ENCODE measurements at regions not wholly inside any gene's neighbourhood (a gene's known extent, or its start where the extent isn't known, plus 50 kb on each side); places are given as distances from the start of the nearest gene placed in this dataset.
A peak's percentile ranks its signal among the peaks of the same experiment; 100 is the strongest.
"Not testable (repeated sequence)": the region's sequence is repeated elsewhere in the genome, so short reads cannot be mapped to it uniquely, and the experiment has no call there.

DNA sequence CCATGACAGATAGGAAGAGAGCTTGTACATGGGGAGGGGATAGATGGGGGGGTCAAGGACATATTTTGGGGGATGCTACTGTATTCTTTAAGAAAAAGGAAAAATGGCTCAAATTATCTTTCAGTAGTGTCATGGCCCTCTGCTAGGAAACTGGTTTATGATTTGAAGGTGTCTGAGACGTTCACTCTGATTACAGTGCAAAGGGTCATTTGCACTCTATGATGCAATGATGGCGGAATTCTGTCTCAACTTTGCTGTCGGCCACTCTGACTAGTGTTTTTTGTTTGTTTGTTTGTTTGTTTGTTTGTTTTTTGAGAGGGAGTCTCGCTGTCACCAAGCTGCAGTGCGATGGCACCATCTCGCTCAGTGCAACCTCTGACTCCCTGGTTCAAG, 180.0 kb downstream of the SOX4 start:
- no peak for DNase-seq

DNA sequence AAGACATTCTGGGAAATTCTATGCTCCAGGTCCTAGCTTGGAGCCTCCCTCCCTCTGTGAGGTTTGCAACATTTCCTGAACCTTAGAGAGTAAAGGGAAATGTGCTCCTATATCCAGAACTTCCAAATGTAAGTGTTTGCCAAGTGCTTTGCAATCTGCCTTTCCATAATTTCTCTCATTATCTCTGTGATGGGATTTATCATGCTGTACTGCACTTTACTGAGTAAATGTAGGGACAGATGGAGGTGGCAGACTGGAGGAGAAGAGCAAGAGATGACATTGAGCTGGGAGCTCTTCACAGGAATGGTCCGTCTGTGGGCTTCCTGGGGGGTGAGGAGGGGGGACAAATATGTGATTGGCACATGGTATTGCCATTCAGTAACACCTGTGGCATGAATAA, 184.3 kb downstream of the SOX4 start:
- no peak for DNase-seq

DNA sequence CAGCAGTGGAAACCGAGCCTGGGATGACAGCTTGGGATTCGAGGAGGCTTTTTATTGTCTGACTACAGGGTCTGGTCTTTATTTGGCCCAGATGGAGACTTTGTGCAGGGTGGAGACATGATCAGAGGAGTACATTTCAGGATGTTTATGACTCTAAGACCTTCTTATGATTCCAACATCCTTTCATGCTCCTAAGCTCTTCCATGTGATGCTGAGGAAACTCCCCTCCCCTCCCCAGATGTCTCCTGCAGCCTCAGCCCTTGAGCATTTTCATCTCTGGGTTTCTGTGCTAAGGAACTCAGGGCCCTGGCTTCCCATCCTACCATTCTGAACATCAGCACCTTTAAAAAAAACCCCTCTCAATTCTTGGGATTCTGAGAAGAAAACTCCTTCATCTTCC, 186.6 kb downstream of the SOX4 start:
- peak; percentile 29 for DNase-seq

DNA sequence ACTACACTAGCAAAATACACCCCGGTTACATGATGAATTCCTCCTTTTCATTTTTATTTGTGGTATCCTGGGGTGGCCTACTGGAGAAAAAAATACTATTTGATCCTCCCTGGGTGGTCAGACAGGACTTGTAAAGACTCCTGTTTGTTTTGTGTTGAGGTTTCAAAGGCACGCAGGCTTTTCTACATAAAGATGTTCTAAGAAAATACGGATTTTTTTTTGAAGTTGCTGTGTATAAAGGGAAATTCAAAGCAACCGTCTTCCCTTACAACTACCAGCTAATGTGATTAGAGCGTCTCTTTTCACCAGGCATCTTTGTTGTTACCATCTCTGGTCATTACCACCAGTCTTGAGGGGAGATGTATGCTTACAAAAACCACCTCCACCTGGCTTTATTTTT, 187.1 kb downstream of the SOX4 start:
- DNase-seq, result no peak

DNA sequence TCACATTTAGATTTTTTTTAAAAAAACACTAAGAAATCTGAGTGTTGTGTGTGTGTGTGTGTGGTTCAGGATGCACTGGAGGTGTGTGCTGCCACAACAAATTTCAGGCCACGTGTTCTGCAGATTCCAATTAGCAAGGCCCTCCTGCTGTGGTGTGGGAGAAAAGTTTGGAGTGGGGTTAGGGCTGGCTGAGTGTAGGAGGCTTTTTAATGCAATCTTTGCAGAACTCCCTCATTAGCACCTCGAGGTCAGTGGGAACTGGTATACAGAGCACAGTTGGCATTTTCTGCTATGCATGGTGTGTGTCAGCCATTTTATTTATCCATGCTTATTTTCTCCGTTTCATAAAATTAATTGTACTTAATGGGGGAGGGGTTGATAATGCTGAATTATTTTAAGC, 187.6 kb downstream of the SOX4 start:
- peak; percentile 86 for DNase-seq

DNA sequence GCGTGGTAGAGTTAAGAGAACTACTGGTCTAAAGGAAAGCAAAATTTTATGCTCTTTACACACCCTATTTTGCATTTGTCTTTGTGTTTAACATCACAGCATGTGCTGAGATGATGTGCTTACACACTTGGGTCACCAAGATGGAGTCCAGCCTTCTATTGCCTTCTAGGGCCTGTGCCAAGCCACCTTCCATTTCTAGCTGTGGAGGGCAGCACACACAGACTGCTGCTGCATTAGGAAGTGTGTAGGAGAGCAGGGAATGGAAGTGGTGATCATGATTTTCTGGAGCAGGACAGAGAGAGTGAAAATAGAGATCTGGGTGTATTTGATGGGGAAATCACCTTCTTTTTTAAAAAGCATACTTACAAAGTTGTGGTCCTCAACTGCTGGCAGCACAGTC, 191.6 kb downstream of the SOX4 start:
- DNase-seq, result no peak

DNA sequence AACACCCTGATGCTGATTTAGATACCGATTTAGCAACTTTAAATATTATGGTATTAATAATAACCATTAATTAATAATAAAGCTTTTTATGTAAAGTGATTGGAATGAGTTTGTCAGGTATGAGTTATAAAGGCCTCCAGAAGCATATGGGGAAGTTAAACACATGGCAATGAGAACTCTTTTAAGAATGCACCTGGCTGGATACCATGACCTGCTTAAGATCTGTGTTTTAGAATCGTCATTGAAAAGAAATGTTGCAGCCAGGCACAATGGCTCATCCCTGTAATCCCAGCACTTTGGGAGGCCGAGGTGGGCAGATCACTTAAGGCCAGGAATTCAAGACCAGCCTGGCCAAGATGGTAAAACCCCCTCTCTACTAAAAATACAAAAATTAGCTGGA, 197.5 kb downstream of the SOX4 start:
- no peak for DNase-seq

DNA sequence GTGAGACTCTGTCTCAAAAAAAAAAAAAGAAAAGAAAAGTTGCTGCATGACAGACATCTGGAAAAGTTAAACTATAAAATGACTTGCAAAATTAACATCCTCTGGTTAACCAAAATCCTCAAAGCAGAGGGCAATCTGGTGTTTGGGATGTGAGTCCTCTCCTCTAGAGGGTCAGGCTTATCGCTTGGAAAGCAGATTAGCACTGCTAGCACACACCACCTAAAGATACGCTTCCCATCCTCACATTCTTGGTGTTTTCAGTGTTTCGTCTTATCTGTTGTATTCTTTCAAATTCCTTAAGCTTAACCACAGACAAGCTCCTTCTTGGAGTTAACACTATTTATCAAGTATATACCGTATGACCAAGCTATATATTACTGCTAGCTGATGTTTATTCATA, 198.0 kb downstream of the SOX4 start:
- DNase-seq, result no peak

DNA sequence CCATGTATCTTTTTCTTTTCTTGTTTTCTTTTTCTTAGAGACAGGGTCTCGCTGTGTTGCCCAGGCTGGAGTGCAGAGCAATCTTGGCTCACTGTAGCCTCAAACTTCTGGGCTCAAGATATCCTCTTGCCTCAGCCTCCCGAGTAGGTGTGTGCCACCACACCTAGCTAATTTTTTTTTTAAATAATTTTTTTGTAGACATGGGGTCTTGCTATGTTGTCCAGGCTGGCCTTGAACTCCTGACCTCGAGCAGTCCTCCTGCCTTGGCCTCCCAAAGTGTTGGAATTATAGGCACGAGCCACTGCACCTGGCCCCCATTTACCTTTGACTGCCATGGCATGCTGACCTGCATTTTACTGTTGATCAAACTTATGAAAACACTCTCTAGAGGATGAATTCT, 198.6 kb downstream of the SOX4 start:
- no peak for DNase-seq

DNA sequence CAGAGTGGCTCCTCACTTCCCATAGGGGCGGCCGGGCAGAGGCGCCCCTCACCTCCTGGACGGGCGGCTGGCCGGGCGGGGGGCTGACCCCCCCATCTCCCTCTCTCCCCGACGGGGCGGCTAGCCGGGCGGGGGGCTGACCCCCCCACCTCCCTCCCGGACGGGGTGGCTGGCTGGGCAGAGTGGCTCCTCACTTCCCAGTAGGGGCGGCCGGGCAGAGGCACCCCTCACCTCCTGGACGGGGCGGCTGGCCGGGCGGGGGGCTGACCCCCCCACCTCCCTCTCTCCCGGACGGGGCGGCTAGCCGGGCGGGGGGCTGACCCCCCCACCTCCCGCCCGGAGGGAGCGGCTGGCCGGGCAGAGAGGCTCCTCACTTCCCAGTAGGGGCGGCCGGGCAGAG, 203.4 kb downstream of the SOX4 start:
- DNase-seq, result not testable (repeated sequence)

DNA sequence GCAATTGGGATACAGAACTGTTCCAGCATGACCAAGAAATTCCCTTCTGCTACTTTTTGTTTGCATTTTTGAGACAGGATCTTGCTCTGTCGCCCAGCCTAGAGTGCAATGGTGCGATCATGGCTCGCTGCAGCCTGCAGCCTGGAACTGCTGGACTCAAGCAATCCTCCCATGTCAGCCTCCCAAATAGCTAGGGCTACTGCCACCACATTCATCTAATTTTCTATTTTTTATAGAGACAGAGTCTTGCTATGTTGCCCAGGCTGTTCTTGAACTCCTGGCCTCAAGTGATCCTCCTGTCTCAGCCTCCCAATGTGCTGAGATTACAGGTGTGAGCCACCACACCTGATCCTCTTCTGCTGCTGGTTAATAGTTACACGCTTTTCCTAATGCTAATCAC, 204.9 kb downstream of the SOX4 start:
- DNase-seq, result no peak

DNA sequence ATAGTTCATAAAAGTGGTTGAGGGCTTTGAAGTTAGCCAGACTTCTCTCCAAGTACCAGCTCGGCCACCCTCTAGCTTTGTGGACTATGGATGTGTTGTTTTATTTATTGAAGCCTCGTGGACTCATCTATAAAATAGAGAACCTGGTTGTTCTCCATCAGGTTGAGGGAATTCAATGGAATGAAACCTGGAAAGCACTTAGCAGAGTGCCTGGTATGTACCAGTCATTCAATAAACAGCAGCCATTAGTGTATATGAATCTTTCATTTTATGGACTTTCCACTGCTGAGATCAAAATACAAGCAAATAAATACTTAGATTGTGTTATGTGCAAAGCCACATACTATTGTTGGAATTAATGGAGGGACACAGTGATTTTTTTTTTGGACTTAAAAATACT, 206.8 kb downstream of the SOX4 start:
- no peak for DNase-seq

DNA sequence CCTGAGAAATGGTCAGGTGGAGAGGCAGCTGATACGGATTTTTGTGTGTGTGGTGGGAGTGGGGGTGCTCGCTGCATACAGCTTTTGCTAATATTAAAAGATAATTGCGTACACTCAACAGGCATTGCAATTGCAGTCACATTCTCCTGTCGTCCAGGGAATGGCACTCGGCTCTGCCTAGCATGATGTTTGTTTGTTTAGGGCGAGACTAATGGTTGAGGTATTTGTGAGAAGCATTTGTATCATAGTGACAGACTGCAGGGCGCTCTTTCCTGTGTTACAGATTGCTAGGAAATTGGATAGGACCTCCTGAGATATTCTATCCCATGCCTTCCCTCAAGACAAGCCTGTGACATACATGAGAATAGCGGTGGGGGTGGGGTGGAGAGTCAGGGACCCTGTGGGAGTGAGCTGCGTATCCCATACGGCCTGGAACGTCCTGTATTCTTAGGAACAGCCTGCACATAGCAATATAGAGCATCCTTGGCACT, 207.4 kb downstream of the SOX4 start:
- DNase-seq, result peak; percentile 28

DNA sequence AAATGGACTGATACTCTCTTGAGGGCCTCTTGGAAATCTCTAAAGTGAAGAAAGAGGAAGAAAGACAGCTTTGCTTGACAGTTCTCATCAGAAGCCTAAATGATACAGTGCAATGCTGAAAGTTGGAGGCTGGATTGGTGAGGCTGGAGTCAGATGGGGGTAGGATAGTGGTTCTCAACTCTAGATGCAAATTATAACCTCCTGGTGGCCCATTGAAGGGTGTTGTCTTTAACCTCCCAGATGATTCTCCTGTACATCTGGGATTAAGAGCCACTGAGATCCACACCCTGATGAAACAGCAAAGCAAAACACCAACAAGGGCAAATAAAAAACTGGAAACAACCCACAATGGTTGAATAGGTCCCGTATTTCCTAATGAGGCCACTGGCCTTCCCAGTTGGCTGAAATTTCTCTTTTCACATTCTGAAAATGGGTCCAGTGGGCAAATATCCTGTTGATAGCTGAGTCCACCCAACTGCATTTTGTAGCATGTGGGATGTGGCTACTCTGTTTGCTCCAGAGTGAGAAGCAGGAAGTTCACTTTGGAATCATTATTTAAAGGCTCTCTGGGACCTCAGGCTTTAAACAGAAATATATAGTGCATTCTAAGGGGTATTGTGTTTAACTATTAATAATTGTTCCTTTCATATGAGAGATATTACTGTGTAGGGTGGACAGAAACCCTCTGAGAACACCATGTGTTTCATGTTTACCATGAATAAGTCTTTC, 208.1 kb downstream of the SOX4 start:
- DNase-seq, result no peak

DNA sequence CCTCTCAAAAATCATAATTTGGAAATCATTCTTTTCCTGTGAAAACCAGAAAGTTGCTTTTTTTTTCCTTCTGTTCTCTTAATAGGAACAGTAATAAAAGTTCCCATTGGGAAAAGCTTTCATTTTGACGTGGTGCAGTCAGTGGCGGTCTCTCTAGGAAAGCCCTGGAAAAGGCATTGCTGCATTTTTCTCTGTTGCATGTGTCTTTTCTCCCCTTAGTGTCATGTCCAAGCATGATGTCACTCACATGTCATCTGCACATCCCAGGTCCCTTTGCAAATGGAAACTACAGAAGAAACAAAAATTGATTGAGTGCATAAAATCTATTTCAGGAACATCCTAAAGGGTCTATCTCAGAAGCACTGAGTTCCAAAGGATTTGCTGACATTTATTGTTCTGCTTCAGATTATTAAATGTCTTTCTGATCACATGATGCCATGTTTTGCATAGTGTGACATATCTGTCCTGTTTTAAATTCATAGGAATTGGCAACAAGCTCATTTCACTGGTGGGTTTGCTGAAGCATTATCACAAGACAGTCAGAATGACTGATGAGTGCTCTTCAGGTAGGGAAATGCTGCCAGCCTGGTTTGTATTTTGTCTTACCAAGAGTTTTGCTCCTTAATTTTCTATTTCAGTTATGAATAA, 208.7 kb downstream of the SOX4 start:
- no peak for DNase-seq

DNA sequence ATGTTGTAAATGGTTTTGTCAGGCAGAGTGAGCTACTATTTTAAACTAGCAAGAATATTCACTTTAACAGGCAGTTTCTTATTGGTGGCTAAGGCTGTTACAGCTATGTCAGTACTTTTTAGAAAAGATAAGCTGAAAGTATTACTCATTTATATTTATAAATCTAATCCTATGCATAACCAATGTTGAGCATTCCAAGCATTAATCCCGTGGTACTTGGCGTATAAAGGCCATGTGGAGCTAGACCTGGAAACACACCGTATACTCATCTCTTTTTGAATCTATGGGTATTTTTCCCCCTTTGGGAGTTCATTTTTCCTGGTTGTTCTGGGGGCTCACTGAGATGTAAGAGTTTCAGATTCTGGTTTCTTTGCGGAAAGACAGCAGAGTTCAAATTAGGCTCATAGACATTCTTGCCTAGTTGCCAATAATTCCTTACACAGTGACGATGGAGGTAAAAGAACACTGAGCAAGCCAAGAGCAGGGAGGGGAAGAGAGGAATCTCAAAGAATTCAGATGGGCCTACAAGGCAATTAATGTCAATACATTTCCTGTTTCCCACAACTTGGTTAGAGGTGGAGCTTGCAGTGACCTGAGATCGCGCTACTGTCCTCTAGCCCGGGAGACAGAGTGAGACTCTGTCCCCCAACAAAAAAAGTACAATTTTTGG, 211.5 kb downstream of the SOX4 start:
- no peak for DNase-seq

DNA sequence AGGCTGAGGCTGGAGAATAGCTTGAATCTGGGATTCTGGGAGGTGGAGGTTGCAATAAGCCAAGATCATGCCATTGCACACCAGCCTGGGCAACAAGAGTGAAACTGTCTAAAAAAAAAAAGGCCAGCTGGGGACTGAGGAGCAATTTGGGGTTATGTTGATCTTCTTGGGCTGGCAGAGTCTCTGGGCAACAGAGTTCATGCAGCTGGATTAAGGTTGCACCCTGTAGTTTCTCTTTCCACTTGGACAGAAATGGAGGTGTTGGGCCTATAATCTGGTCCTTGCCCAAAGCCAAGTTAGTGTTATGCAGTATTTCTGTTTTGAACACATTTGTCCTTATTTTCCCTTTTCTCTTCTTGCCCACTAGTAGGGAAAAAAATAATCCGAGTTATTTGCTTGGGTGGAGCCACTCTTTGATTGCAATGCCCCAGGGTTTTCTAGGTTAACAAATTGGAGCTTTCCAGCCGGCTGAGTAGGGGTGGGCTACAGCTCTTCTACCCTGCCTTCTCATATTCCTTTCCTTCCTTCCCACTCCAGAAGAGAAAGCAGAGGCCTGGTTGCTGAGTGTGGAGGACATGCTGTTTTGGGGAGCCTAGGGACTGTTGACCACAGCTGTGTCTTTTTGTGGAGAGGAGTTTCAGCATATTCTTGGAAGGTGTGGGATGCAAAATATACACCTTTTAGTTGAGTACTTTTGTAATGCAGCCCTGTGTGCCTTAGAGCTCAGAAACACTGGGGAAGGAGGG, 213.9 kb downstream of the SOX4 start:
- DNase-seq, result no peak

DNA sequence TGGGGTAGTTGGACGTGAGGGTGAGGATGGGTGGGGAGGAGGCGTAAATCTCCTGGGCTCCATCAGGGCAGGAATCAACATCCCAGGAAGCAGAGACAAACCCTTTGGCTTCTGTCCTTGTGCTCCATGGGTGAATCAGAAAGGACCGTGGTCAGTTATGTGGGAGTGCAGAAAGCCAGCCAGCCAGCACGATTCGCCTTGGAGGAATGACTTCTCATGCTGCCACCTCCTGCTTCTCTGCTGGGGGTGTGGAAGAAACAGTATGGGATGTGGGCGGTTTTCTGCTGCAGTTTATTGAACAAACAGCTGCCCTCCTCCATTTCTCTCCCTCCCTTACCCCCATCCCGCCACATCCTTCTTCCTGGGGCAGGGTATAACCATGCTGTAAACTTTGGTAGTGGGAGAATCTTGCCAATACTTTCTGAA, 214.5 kb downstream of the SOX4 start:
- DNase-seq, result no peak

DNA sequence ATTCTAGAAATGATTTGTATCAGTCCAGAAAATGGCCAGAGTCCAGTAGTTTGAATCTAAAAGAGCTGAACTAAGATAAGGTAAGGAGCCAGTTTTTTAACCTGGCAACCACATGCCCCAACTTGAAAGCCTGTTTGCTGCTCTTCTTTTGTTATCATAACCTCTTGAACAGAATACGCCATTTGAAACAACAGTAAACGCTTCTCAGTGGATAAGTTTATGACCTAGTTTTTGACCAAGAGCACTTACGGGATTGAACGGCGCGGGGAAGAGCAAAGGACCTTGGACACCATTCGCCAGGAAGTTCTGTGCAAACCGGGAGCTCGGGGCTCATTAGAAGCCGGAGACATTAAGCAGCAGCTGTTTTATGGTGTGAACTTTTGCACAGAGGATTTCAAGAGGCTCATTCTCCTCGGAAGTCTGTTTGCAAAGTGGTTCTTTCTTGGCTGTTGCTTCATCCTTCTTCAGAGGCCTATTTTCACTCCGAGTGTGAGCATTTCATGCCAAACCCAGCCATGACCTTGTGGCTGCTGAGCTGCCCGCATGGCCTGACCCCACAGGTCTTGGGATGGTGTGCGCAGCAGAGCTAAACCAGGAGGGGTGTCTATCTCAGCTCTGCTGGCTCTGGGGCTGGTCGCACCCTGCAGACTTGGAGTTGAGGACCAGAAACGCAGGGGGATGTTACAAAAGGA, 215.1 kb downstream of the SOX4 start:
- DNase-seq, result no peak

DNA sequence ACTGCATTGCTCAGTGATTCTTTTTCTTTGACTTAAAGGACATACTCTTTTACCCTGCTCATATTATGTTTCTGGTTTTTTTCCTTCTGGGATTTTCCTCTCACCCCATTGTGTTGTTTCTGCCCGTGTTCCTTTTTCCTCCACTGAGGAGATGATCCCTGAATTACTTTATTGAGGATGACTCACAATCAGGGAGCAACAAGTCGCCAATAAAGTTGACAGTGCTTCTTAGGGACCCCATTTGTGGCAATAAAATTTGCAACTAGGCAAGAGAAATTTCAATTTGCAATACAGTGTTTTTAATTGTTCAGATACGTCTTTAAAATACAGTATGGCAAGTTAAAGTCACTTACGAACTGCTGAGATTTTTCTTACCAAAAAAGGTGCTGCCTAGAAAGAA, 217.9 kb downstream of the SOX4 start:
- no peak for DNase-seq

DNA sequence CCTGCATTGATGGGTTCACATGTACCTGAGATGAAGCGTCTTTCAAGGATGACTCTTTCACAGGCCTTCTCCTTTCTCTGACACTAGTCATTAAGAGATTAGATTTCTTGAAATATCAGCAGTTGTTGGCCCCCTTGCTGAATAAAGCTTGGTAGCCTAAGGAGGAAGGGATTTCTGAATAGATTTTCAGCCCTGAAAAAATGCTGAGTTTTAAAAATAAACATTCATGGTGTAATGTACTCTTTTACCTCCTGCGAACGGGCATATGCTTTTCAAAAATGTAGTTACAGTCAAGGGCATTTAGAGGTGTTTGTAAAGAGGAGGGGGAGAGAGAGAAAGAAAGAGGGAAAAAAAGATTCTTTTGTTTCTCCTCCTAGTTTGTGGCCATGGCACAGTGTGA, 222.7 kb downstream of the SOX4 start:
- no peak for DNase-seq

DNA sequence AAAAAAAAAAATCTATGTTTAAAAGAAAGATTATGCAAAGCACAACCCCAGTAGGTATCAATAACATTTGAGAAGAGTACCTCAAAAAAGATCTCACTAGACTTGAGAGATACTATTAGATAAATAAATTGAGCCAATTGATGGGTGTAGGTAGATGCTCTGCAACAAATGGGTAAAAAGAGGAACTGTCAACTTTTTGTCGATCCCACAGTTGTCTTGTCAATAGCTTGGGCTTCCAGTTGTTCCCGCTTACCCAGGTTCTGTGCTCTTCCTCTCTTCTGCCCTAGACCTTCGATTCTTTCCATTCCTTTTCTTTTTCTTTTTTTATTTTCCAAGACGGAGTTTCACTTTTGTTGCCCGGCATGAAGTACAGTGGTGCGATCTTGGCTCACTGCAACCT, 226.9 kb downstream of the SOX4 start:
- DNase-seq, result no peak

DNA sequence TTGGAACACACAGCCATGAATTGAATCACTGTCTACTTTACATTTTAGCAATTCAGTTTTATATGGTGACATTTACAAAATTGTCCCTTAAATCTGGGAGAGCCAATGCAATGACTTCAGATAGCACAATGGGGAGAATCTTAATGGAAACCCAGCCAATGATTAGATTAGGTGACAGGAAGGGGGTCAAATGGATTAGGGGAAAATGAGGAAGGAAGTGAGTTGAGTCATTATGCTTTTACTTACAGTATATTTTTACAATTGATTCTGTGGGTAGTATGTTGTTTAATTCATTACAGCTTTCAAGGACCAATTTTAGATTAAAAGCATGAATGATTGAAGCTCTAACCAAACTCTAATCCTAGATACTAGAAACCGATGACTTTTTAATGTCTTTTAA, 229.8 kb downstream of the SOX4 start:
- DNase-seq, result no peak

All from retina (tissue), 1 donor.